Neural progenitor cell (in vitro differentiated cells): ENCODE measurements at regions not wholly inside any gene's neighbourhood (a gene's known extent, or its start where the extent isn't known, plus 50 kb on each side); places are given as distances from the start of the nearest gene placed in this dataset.

ENCODE experiments used
- EZH2 ChIP-seq: fragments of 200-600 bp; sonication (generic); IDR thresholded peaks from 2 replicates; pipeline ENCODE4 v1.6.1; 2017; ENCODE audit warnings: antibody characterized with exemption, mild to moderate bottlenecking, moderate library complexity
- EZH2phosphoT487 ChIP-seq: fragments of 200-600 bp; sonication (generic); IDR thresholded peaks from 2 replicates; pipeline ENCODE4 v1.6.1; 2017; ENCODE audit warnings: antibody characterized with exemption

- TF ChIP-seq EZH2phosphoT487 (no peak), EZH2 (no peak)
Observed at GRCh38 chrX:150163221-150163930, 199.7 kb upstream of the MAMLD1 start.
